HEK293 (cell line): ENCODE measurements at regions not wholly inside any gene's neighbourhood (a gene's known extent, or its start where the extent isn't known, plus 50 kb on each side); places are given as distances from the start of the nearest gene placed in this dataset.

Experiments used
- ZNF48 ChIP-seq: fragments of 450-650 bp; formaldehyde crosslinking; IDR thresholded peaks from 2 replicates; pipeline ENCODE4 v1.5.1; 2016; ENCODE audit warnings: missing biosample characterization, missing genetic modification characterization
- TF ChIP-seq, protein P1 (sequence below): fragments of 450-650 bp; formaldehyde crosslinking; conservative IDR thresholded peaks from 2 replicates; pipeline ENCODE4 v1.5.1; 2016; ENCODE audit warnings: low read depth, missing biosample characterization, missing genetic modification characterization

DNA sequence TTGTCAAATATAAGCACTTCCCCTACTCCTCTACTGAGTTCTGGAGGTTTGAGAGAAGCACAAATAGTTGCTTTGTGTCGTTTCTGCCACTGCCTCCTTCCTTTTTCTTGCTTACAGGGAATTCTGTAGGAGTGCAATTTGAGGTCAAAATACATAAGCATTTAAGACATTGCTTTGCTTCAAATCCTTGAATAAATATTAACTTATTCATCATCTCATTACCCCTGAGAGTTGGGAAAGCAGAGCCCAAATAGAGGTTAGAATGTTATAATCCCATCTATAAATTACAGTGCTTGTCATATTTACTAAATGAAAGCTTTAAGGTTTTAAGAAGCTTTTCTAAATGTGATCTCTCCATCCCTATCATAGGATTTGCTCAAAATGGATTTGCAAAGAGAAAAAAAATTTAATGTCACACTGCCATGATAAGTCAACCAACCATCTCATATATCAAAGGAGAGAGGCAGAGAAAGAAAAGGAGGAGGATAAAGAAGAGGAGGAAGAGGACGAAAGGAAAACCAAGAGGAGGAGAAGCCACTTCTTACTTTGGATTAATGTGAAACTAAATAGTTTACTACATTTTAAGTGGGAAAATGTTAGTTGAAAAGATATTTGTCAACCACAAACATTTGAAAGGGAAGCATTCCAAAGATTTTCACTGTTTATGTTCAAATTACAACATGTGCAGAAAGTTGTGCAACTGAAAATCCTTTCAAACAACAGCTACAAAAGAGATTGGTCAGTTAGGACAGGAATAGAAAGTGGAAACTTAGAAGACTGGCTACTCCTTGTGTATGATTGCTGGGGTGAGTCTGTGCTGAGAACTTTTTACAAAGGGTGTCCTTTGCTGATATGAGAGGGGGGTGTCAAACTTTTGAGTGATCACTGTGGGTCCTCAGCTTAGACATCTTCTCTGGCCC, 277.3 kb upstream of the FN1 start:
- TF ChIP-seq ZNF48 (tag by site-specific recombination) = no peak
- TF ChIP-seq, protein P1, sequence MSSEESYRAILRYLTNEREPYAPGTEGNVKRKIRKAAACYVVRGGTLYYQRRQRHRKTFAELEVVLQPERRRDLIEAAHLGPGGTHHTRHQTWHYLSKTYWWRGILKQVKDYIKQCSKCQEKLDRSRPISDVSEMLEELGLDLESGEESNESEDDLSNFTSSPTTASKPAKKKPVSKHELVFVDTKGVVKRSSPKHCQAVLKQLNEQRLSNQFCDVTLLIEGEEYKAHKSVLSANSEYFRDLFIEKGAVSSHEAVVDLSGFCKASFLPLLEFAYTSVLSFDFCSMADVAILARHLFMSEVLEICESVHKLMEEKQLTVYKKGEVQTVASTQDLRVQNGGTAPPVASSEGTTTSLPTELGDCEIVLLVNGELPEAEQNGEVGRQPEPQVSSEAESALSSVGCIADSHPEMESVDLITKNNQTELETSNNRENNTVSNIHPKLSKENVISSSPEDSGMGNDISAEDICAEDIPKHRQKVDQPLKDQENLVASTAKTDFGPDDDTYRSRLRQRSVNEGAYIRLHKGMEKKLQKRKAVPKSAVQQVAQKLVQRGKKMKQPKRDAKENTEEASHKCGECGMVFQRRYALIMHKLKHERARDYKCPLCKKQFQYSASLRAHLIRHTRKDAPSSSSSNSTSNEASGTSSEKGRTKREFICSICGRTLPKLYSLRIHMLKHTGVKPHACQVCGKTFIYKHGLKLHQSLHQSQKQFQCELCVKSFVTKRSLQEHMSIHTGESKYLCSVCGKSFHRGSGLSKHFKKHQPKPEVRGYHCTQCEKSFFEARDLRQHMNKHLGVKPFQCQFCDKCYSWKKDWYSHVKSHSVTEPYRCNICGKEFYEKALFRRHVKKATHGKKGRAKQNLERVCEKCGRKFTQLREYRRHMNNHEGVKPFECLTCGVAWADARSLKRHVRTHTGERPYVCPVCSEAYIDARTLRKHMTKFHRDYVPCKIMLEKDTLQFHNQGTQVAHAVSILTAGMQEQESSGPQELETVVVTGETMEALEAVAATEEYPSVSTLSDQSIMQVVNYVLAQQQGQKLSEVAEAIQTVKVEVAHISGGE = no peak
